Smooth muscle cell of the brain vasculature (primary cell): ENCODE measurements at regions not wholly inside any gene's neighbourhood (a gene's known extent, or its start where the extent isn't known, plus 50 kb on each side); places are given as distances from the start of the nearest gene placed in this dataset.
"Not testable (repeated sequence)": the region's sequence is repeated elsewhere in the genome, so short reads cannot be mapped to it uniquely, and the experiment has no call there.

ENCODE experiments used
- DNase-seq: peaks from one replicate; pipeline ENCODE4 v3.0.0-alpha.2; 2012; ENCODE audit warnings: low read depth, low spot score

DNA sequence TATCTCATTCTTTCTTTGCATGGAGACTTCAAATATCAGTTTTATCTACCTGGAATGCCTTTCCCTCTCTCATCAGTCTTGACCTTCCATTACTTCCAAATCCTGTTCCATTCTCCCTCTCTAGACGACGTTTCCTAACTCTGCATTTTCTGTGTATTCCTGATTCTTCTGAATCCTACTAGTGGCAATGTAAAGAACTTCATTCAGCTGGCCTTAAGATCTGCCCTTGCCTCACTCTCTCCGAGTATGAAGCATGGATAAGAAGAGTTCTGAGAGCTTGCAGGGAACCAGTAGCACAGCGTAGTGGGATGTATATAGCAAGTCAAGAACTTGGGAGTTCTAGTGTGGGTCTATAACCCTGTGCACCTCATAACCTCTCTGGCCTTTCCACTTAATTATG lies 68.5 kb upstream of the HOXC13 start:
- no peak for DNase-seq

GRCh38 chr12:53871367-53871766 lies 67.3 kb upstream of the HOXC13 start:
- no peak for DNase-seq

DNA sequence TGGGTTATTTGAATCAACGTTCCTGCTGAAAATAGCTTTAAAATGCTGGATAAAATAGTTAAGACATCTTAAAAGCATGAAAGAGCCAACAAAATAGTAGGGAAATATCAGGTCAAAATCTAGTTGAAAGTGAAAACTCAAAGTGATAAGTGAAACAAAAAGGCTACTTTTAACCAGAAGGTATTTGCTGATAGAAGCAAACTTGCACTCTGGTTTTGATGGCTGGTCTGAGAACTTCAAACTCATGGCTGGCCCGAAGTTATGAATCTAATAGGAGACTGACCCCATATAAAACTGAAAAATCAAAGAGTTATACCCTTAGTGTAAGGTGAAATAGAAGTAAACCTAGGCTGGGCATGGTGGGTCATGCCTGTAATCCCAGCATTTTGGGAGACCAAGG lies 66.3 kb upstream of the HOXC13 start:
- no peak for DNase-seq

DNA sequence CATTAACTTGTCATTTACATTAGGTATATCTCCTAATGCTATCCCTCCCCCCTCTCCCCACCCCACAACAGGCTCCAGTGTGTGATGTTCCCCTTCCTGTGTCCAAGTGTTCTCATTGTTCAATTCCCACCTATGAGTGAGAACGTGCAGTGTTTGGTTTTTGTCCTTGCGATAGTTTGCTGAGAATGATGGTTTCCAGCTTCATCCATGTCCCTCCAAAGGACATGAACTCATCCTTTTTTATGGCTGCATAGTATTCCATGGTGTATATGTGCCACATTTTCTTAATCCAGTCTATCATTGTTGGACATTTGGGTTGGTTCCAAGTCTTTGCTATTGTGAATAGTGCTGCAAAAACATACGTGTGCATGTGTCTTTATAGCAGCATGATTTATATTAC lies 60.7 kb upstream of the HOXC13 start:
- DNase-seq: not testable (repeated sequence)

GRCh38 chr12:53887006-53887405 lies 51.6 kb upstream of the HOXC13 start:
- DNase-seq: no peak

GRCh38 chr12:53887881-53888280 lies 50.8 kb upstream of the HOXC13 start:
- DNase-seq: no peak
